Ovary (tissue), 3 donors: ENCODE measurements at regions not wholly inside any gene's neighbourhood (a gene's known extent, or its start where the extent isn't known, plus 50 kb on each side); places are given as distances from the start of the nearest gene placed in this dataset.

Experiments used
- CTCF ChIP-seq, 3 donors: fragments of 450-650 bp in 2 of 3; fragments of 200-600 bp in 1 of 3; IDR thresholded peaks; one replicate each; pipeline versions ENCODE4 v1.5.1 to v1.8.0; 2016 to 2022; ENCODE audit warnings: antibody characterized with exemption in 3 of 3, mild to moderate bottlenecking in 1 of 3
- EP300 ChIP-seq: sonication (generic); formaldehyde crosslinking; IDR thresholded peaks from one replicate; pipeline ENCODE4 v1.6.1; 2017; ENCODE audit warnings: antibody characterized with exemption
- POLR2A ChIP-seq: fragments of 450-650 bp; IDR thresholded peaks from one replicate; pipeline ENCODE4 v1.6.1; 2017; ENCODE audit warnings: antibody characterized with exemption, mild to moderate bottlenecking, moderate library complexity
- donor health status: DM: no; HTN: no; CAD: no.

DNA sequence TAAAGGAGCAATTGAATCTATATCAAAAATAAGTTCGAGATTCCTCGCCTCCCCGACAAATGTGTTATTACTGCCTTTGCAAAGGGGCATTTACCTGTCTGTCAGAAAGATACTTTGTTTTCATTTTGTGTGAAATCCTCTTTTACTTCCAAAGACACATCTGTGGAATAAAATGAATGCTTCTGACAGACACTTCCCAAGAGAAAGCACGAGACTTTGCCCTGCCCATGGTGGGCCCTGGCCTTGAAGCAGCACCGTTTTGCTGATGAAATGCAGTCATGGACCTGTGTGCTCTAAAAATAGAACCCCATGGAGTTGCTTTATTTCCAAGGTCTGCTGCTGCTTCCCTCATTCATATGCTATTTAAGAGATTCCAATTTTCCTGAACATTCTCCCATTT lies 85.9 kb upstream of the USP47 start:
- TF ChIP-seq POLR2A (no peak), CTCF (IDR thresholded peaks at IDR 0.05) (no peak), EP300 (no peak)
